ENCODE measurements at regions not wholly inside any gene's neighbourhood (a gene's known extent, or its start where the extent isn't known, plus 50 kb on each side); places are given as distances from the start of the nearest gene placed in this dataset.
"Not testable (repeated sequence)": the region's sequence is repeated elsewhere in the genome, so short reads cannot be mapped to it uniquely, and the experiment has no call there.

GRCh38 chr12:18008642-18009041, 81.4 kb downstream of the RERGL start:
- no peak for DNase-seq

- DNase-seq: no peak
Measured at GRCh38 chr12:17999174-17999801, 90.7 kb downstream of the RERGL start.

DNA sequence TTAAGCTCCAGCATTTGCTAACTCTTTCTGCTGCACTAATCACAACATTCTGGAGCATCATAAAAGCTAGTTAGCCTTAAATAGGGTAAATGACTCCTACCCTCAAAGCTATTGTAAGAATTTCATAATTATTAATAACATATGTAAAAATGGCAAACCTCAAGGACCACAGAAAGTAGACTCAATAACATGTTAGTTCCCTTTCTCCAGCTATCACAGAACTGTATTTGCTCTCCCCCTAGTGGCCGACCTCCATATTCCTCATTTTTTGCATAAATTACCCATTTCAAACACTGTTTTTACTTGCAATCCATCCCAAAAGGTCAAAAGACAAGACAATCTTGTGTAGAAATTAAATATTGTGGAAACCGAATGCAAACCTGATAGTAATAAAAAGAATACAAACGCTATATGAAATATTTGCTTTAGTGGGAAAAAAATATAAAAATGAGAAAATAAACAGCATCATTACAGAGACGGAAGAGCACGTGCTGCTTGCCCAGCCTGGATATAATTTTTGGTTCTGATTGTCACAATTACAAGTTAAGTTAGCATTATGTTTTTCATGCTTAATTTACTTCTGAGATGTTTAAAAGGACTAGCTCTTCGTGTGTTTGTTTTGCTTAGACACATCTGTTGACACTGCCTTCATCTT, 97.9 kb downstream of the RERGL start:
- peak; percentile 59 for DNase-seq

GRCh38 chr12:17982556-17982955, 107.4 kb downstream of the RERGL start:
- no peak for DNase-seq

DNA sequence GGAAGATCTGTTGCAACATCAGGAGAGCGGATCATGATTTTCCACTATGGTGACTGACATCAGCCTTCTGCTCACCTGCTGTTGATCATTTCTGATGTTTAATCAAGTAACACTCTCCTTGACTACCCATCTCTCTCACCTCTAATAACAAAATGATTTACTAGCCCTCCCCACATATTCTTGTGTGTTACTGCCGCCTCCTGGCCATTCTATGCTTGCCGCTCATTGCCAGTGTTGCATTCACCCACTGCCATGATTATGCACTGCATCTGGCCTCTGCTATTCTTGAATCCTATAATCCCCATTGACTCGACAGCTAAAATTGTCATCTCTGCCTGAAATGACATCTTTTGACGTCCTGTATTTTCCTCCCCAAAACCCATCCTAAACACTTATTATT, 113.8 kb downstream of the RERGL start:
- DNase-seq: no peak

DNA sequence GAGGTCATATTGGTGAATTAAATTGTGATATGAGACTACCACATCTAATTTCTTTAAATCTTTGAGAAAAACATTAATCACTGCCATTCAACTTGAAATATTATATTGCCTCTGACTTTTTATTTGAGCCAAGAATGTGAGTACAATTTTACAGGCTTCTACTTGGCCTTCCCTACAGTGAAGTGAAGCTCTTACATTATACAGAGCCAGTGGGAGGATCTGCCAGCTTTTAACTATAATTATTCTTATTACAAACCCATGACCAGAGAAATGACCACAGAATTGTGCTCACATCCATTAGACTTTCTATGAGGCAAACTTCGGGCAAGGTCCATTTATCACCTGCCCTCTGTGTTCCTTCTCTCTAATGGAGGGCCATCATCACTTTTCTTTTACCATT, 114.2 kb downstream of the RERGL start:
- no peak for DNase-seq

- DNase-seq: no peak
Measured at GRCh38 chr12:17975239-17975638, 114.8 kb downstream of the RERGL start.

DNA sequence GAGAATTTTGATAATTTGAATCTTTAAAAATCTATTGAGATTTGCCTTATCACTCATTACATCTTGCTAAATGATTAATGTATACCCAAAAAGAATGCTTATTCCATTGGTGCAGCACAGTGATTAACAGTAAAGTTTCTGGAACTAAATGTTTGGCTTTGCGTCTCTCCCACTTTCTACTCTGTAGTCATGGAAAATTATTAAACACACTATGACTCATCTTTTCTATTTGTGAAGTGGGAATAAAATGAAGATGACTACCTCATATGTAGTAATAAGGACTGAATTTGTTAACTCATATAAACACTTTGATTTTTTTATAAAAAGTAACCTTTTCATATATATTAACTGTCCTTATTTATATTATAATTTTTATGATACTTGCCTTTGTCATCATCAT, 118.1 kb downstream of the RERGL start:
- no peak for DNase-seq

DNA sequence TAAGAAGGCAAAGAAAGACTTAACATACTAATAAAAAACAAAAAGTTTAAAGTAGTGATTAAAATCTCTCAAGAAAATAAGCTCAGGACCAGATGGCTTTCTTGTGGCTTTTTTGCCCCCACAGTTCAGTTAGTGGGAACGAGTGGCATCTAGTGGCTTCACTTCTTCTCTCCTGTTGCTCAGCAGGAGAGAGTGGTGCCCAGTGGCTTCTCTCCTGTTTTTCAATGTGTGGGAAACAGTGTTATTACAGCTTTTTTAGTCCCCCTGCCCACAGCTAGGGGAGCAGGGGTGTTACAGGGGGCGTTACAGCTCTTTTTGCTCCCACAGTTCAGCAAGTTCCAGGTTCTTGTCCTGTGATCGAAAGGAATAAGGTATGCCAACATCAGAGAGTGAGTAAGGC, 135.2 kb downstream of the RERGL start:
- DNase-seq: no peak

DNA sequence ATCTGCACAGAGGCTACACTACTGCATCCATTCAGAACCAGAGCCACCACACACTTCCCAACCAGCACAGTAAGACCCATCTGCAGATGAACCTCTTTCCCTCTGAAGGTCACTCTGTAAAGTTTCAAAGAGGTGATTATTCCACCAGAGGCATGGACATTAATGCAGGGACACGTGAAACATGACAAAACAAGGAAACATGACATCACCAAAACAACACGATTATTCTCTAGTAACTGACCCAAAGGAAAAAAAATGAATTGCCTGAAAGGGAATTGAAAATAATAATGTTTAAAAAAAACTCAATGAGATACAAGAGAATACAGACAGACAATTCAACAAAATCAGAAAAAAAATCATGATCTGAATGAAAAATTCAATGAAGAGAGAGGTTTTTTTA, 139.1 kb downstream of the RERGL start:
- DNase-seq: no peak

GRCh38 chr12:17949558-17950141, 140.3 kb downstream of the RERGL start:
- no peak for DNase-seq

- peak; percentile 22 for DNase-seq
Measured at GRCh38 chr12:17928708-17929366, 161.2 kb downstream of the RERGL start.

GRCh38 chr12:17918013-17918412, 172.0 kb downstream of the RERGL start:
- no peak for DNase-seq

- DNase-seq: no peak
Measured at GRCh38 chr12:17884581-17884980, 205.4 kb downstream of the RERGL start.

DNA sequence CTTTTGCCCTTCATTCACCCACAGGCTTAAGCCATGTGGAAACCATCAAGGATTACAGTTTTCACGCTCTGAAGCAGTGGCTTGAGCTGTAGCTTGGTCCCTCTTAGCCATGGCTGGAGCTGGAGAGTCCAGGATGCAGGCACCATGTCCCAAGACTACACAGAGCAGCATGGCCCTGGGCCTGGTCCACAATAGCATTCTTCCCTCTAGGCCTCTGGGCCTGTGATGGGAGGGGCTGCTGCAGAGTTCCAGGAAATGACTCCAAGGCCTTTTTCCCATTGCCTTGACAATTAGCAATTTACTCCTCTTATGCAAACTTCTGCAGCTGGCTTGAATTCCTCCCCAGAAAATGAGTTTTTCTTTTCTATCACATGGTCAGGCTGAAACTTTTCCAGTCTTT, 211.3 kb downstream of the RERGL start:
- no peak for DNase-seq

GRCh38 chr12:17875230-17875629, 214.8 kb downstream of the RERGL start:
- no peak for DNase-seq

- DNase-seq: no peak
Measured at GRCh38 chr12:17866802-17867201, 223.2 kb downstream of the RERGL start.

GRCh38 chr12:17855548-17855947, 234.4 kb downstream of the RERGL start:
- DNase-seq: not testable (repeated sequence)

DNA sequence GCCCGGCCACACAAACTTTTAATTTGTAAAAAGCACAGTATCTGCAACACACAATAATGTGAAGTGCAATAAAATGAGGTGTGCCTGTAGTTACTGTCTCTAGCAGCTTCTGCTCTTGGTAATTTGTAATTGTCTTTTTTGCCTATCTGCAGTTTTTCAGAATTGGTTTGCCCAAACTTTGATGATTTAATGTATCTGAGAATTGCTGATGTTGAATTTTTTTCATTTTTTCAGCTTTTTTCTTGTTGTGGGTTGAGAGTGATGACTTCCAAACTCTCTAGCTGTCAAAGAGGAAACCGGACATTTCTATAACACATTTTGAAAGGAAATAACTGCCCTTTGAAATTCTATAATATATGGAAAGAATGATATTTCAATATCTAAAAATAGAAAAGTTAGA, 236.9 kb downstream of the RERGL start:
- DNase-seq: no peak

GRCh38 chr12:17841496-17841895, 248.5 kb downstream of the RERGL start:
- no peak for DNase-seq

- no peak for DNase-seq
Measured at GRCh38 chr12:17829813-17830212, 260.2 kb downstream of the RERGL start.

- DNase-seq: no peak
Measured at GRCh38 chr12:17818931-17819330, 271.1 kb downstream of the RERGL start.

DNA sequence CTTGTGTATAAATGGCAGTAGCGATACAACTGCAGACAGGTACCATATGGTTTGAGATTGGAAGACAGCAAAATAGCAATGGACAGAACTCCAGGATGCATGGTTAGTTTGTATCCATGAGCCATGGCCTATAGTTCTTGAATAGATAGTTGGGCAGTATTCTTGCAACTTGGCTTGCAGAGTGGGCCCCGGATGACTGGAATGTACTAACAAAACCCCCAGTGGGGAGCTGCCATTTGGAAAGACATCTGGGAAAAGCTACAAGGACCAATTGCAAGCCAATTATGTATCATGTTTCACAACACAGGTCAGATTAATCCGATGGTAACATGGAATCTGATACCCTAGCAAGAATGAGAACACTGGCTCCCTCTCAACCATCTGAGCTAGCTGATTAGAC, 279.6 kb downstream of the RERGL start:
- DNase-seq: peak; percentile 14

GRCh38 chr12:17809206-17809605, 280.8 kb downstream of the RERGL start:
- DNase-seq: no peak
